D721Med (cell line): ENCODE measurements at regions not wholly inside any gene's neighbourhood (a gene's known extent, or its start where the extent isn't known, plus 50 kb on each side); places are given as distances from the start of the nearest gene placed in this dataset.
"Not testable (repeated sequence)": the region's sequence is repeated elsewhere in the genome, so short reads cannot be mapped to it uniquely, and the experiment has no call there.

Source experiments
- DNase-seq: peaks from one replicate; pipeline ENCODE4 v3.0.0; 2011; ENCODE audit warnings: low spot score; ENCODE audit not compliant: insufficient read length
- FAIRE-seq: peaks from 2 replicates; lab custom pipeline; 2011; peaks lifted over from hg19 to GRCh38; lab: Jason Lieb, UNC
- TF ChIP-seq, protein P1 (sequence below): IDR thresholded peaks from 2 replicates; pipeline ENCODE4 v1.5.1; 2012; ENCODE audit warnings: mild to moderate bottlenecking, control low read depth; ENCODE audit not compliant: insufficient read depth; ENCODE audit errors: missing control alignments

DNA sequence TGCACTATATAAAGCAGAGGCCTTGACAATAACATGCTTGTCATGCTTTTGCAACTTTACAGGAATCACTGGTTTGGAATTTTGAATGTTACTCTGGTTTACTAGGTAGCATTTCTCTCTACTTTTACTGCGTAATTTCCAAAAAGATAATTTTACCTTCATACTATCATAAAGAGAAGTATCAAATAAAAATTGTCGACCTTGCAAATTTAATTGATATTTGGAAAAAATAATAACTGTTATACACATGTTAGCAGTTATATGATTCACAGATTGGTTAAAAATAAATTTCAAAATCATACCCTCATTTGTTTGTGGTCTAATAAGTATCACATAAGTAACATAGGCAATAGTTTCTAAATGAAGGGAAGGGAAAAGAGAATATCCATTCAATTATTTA is 228.5 kb upstream of the CACNA2D1 start:
- DNase-seq (no peak), FAIRE-seq (no peak)
- TF ChIP-seq, protein P1, sequence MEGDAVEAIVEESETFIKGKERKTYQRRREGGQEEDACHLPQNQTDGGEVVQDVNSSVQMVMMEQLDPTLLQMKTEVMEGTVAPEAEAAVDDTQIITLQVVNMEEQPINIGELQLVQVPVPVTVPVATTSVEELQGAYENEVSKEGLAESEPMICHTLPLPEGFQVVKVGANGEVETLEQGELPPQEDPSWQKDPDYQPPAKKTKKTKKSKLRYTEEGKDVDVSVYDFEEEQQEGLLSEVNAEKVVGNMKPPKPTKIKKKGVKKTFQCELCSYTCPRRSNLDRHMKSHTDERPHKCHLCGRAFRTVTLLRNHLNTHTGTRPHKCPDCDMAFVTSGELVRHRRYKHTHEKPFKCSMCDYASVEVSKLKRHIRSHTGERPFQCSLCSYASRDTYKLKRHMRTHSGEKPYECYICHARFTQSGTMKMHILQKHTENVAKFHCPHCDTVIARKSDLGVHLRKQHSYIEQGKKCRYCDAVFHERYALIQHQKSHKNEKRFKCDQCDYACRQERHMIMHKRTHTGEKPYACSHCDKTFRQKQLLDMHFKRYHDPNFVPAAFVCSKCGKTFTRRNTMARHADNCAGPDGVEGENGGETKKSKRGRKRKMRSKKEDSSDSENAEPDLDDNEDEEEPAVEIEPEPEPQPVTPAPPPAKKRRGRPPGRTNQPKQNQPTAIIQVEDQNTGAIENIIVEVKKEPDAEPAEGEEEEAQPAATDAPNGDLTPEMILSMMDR, result no peak

DNA sequence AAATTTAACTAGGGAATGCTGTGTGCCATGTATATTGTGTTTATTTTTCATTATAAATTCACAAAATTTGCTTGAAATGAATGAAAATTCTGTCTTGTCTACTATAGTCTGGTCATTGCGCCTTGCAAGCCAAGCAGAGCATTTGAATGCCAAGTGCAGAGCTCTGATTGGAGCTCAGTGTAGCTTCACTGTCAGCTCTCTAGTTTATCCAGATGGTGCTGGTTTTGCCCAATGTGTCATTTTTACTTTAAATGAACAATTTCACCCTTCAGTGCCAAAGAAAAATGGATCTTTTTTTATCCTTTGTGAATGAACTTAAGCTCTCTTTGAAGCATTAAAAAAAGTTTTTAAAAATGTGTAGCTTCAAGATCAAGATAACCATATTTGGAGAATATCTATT is 225.6 kb upstream of the CACNA2D1 start:
- no peak for FAIRE-seq
- no peak for DNase-seq
- TF ChIP-seq, protein P1, result no peak

DNA sequence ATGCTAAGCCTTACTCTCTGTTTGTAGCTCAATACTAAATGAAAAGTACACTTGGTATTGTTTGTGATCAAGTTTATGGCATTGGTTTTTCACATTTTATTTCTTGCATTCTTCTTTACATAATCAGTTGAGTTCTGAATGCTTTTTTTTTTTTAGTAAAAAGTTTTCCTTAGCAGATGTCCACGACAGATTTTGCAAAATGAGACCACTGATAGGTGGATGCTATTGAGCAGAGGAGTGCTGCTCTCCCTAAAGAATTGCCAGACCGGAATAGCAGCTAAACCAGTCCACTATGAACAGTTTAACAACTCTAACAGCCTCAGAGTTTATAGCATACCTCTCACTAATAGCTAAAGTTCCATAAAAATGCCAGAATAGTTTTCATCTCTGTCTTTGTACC is 225.1 kb upstream of the CACNA2D1 start:
- no peak for FAIRE-seq
- no peak for DNase-seq
- TF ChIP-seq, protein P1, result no peak

DNA sequence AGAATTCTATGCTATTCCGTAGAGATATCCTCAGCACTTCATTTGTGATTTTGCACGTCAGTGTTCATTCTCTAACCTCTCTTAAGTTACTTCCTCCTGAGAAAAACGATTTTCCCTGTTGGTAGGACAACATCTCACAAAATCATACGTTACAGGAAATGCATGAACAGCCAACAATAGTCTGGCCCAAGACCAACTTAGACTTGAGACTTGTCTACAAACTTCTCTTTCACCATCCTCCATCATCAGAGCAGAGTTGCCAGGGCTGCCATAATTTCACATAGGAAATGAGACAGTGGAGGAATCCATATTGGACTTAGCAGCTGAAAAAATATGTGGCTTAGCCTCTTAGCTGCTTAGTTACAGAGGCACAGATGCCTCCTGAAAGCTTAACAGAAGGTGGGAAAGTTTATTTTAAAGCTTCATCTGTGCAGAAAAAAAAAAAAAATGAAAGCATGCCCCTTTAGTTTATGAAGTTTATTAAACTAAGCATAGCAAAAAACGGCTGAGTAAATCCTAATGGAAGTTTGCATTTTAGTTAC is 222.5 kb upstream of the CACNA2D1 start:
- peak; percentile 92 for FAIRE-seq
- TF ChIP-seq, protein P1, result no peak
- no peak for DNase-seq

DNA sequence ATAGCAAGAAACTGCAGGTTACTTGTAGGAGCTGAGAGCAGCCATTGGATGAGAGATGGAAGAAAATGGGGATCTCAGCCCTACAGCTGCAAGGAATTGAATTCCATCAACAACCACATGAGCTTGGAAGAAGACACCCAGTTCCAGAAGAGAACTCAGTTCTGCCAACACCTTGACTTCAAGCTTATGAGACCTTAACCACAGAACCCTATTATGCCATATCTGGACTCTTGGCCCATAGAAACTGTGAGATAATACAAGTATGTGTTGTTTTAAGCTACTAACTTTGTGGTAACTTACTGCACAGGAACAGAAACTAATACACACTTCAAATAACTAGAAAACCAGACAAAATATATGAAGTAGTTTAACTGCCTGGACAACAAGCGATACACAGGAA is 212.4 kb upstream of the CACNA2D1 start:
- TF ChIP-seq, protein P1, result no peak
- no peak for FAIRE-seq
- DNase-seq, result no peak

DNA sequence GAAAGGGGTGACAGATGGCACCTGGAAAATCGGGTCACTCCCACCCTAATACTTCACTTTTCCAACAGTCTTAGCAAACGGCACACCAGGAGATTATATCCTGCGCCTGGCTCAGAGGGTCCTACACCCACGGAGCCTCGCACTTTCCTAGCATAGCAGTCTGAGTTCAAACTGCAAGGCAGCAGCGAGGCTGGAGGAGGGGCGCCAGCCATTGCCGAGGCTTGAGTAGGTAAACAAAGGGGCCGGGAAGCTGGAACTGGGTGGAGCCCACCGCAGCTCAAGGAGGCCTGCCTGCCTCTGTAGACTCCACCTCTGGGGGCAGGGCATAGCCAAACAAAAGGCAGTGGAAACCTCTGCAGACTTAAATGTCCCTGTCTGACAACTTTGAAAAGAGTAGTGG is 206.5 kb upstream of the CACNA2D1 start:
- DNase-seq, FAIRE-seq: not testable (repeated sequence)

DNA sequence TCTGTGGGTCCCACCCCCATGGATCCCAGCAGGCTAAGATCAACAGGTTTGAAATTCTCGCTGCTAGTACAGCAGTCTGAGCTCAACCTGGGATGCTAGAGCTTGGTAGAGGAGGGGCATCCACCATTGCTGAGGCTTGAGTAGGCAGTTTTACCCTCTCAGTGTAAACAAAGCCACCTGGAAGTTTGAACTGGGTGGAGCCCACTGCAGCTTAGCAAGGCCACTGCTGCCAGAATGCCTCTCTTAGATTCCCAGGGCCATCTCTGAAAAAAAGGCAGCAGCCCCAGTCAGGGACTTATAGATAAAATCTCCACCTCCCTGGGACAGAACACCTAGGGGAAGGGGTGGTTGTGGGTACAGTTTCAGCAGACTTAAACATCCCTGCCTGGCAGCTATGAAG is 190.0 kb upstream of the CACNA2D1 start:
- FAIRE-seq (no peak), DNase-seq (no peak)
- TF ChIP-seq, protein P1, result no peak

DNA sequence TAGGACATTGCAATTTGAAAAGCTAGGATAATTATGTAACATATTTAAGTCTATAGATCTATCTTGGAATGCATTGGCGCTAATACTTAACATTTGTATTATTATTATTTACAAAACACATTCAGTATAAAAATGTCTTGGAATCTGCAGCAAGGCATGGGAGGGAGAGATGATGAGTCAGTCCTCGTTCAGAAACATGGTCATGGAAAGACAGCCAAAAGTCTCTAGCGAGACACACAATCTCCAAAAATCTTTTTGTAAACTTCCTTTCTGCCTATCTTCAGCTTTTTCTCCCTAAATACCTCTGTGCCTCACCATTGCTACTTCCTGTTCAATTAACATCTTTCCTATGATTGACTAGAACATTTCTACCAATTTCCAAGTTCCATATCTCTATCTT is 188.4 kb upstream of the CACNA2D1 start:
- FAIRE-seq (no peak), DNase-seq (no peak)
- TF ChIP-seq, protein P1, result no peak
